IMR-90 (cell line): ENCODE measurements at regions not wholly inside any gene's neighbourhood (a gene's known extent, or its start where the extent isn't known, plus 50 kb on each side); places are given as distances from the start of the nearest gene placed in this dataset.

Experiments
- ATAC-seq: fragments of 200-7000 bp; cut with Tn5 transposase; 2 replicates; pipeline ENCODE4 v1.9.1; 2020; ENCODE audit warnings: low read depth, mild to moderate bottlenecking, moderate library complexity
- BruUV-seq: library from RNA; stranded (reverse); fragments of 400-500 nt; replicated peaks from 2 replicates; lab custom pipeline; 2021; lab: Mats Ljungman, UMichigan
- CTCF ChIA-PET: fragments of 300-600 bp; formaldehyde crosslinking; extraction: SDS; loops from one replicate; lab custom pipeline; 2021; ENCODE audit warnings: antibody characterized with exemption; lab: Yijun Ruan, JAX
- POLR2A ChIA-PET: fragments of 300-600 bp; sonication (Branson Sonifier 250); formaldehyde crosslinking; loops from one replicate; lab custom pipeline; 2022; ENCODE audit warnings: antibody characterized with exemption; ENCODE audit not compliant: unreplicated experiment; lab: Charles Lee
- DNase-seq: peaks from one replicate; pipeline ENCODE4 v3.0.0; 2013
- H2AFZ ChIP-seq: replicated peaks from 2 replicates; pipeline ENCODE3; 2013; ENCODE audit warnings: low read length, mild to moderate bottlenecking; ENCODE audit not compliant: poor library complexity
- H2AK5ac ChIP-seq: 2 replicates; pipeline ENCODE4 v1.6.1; 2013; ENCODE audit warnings: low read depth, low read length, inconsistent platforms
- H2AK9ac ChIP-seq: replicated peaks from 2 replicates; pipeline ENCODE3; 2013; ENCODE audit warnings: mild to moderate bottlenecking, low read depth, low read length, moderate library complexity; ENCODE audit not compliant: poor library complexity
- H2BK120ac ChIP-seq: 2 replicates; pipeline ENCODE4 v1.6.1; 2013; ENCODE audit warnings: low read depth, low read length, inconsistent platforms
- H2BK15ac ChIP-seq: 3 replicates; pipeline ENCODE4 v1.6.1; 2013; ENCODE audit warnings: low read depth, low read length, inconsistent platforms
- H2BK20ac ChIP-seq: 2 replicates; pipeline ENCODE4 v1.6.1; 2013; ENCODE audit warnings: low read depth, mild to moderate bottlenecking, inconsistent platforms, low read length, moderate library complexity
- H2BK5ac ChIP-seq: 2 replicates; pipeline ENCODE4 v1.6.1; 2013; ENCODE audit warnings: mild to moderate bottlenecking, low read depth, low read length, inconsistent platforms; ENCODE audit not compliant: poor library complexity, severe bottlenecking
- H3K14ac ChIP-seq: replicated peaks from 2 replicates; pipeline ENCODE4 v1.6.1; 2013; ENCODE audit warnings: low read depth, low read length, inconsistent platforms
- H3K18ac ChIP-seq: 2 replicates; pipeline ENCODE4 v1.6.1; 2013; ENCODE audit warnings: low read depth, low read length, control low read depth
- H3K23ac ChIP-seq: 2 replicates; pipeline ENCODE4 v1.6.1; 2013; ENCODE audit warnings: low read depth, low read length, inconsistent platforms
- H3K27ac ChIP-seq: 2 replicates; pipeline ENCODE4 v1.5.1; 2013; ENCODE audit warnings: mild to moderate bottlenecking, control low read depth, low read length; ENCODE audit not compliant: insufficient read depth
- H3K27me3 ChIP-seq: 2 replicates; pipeline ENCODE4 v1.6.1; 2013; ENCODE audit warnings: low read length; ENCODE audit not compliant: control insufficient read depth, insufficient read depth
- H3K36me3 ChIP-seq: 2 replicates; pipeline ENCODE4 v1.6.1; 2013; ENCODE audit warnings: low read length, mixed read lengths; ENCODE audit not compliant: control insufficient read depth, insufficient read depth
- H3K4ac ChIP-seq: 2 replicates; pipeline ENCODE4 v1.6.1; 2013; ENCODE audit warnings: low read depth, low read length, inconsistent platforms
- H3K4me1 ChIP-seq: 2 replicates; pipeline ENCODE4 v1.6.1; 2013; ENCODE audit warnings: low read length, mixed read lengths; ENCODE audit not compliant: control insufficient read depth, insufficient read depth
- H3K4me2 ChIP-seq: 2 replicates; pipeline ENCODE4 v1.6.1; 2013; ENCODE audit warnings: low read depth, mild to moderate bottlenecking, control low read depth, low read length, moderate library complexity
- H3K4me3 ChIP-seq: 2 replicates; pipeline ENCODE4 v1.5.1; 2013; ENCODE audit warnings: low read depth, mild to moderate bottlenecking, control low read depth, low read length, moderate library complexity; ENCODE audit not compliant: insufficient read depth
- H3K56ac ChIP-seq: 2 replicates; pipeline ENCODE4 v1.6.1; 2013; ENCODE audit warnings: low read length, inconsistent platforms; ENCODE audit not compliant: insufficient read depth; ENCODE audit errors: extremely low read depth
- H3K79me1 ChIP-seq, 2 experiments: 2 replicates each; pipeline ENCODE4 v1.6.1; 2013; ENCODE audit warnings: low read length in 2 of 2, inconsistent platforms in 1 of 2, low read depth in 1 of 2
- H3K9ac ChIP-seq: 2 replicates; pipeline ENCODE4 v1.6.1; 2013; ENCODE audit warnings: low read depth, low read length, control low read depth
- H3K9me1 ChIP-seq: 2 replicates; pipeline ENCODE4 v1.6.1; 2013; ENCODE audit warnings: low read length, inconsistent platforms; ENCODE audit not compliant: insufficient read depth
- H3K9me3 ChIP-seq: 2 replicates; pipeline ENCODE4 v1.6.1; 2013; ENCODE audit warnings: low read length; ENCODE audit not compliant: control insufficient read depth, insufficient read depth
- H4K20me1 ChIP-seq: 2 replicates; pipeline ENCODE4 v1.6.1; 2013; ENCODE audit warnings: low read length, inconsistent platforms; ENCODE audit not compliant: insufficient read depth
- H4K5ac ChIP-seq: 2 replicates; pipeline ENCODE4 v1.6.1; 2013; ENCODE audit warnings: mild to moderate bottlenecking, low read depth, low read length, control low read depth
- H4K8ac ChIP-seq, 2 experiments: 2 replicates each; pipeline ENCODE4 v1.6.1; 2013; ENCODE audit warnings: low read depth in 2 of 2, low read length in 2 of 2, control low read depth in 1 of 2, inconsistent platforms in 1 of 2
- H4K91ac ChIP-seq: 2 replicates; pipeline ENCODE4 v1.6.1; 2013; ENCODE audit warnings: low read depth, low read length, inconsistent platforms; ENCODE audit not compliant: insufficient read depth
- BHLHE40 ChIP-seq: fragments of 150-350 bp; IDR thresholded peaks from 2 replicates; pipeline ENCODE4 v1.6.1; 2016; ENCODE audit warnings: mild to moderate bottlenecking, low read depth, low read length
- CEBPB ChIP-seq: IDR thresholded peaks from 2 replicates; pipeline ENCODE4 v1.6.1; 2012; ENCODE audit warnings: low read depth, low read length, improper control_type of control experiment
- CHD1 ChIP-seq: IDR thresholded peaks from 2 replicates; pipeline ENCODE4 v1.6.1; 2012; ENCODE audit warnings: low read depth, low read length, improper control_type of control experiment
- CTCF ChIP-seq: conservative IDR thresholded peaks from 2 replicates; pipeline ENCODE4 v1.5.1; 2012; ENCODE audit warnings: mild to moderate bottlenecking, low read depth, low read length, improper control_type of control experiment
- ELK1 ChIP-seq: fragments of 150-350 bp; IDR thresholded peaks from 2 replicates; pipeline ENCODE4 v1.6.1; 2016; ENCODE audit warnings: low read depth, mild to moderate bottlenecking, low read length, moderate library complexity, borderline replicate concordance
- FOS ChIP-seq: fragments of 150-350 bp; IDR thresholded peaks from 2 replicates; pipeline ENCODE4 v1.6.1; 2016; ENCODE audit warnings: low read depth, low read length
- MAFK ChIP-seq: IDR thresholded peaks from 2 replicates; pipeline ENCODE4 v1.6.1; 2012; ENCODE audit warnings: low read depth, low read length, improper control_type of control experiment
- MAZ ChIP-seq: IDR thresholded peaks from 2 replicates; pipeline ENCODE4 v1.6.1; 2012; ENCODE audit warnings: low read depth, mild to moderate bottlenecking, low read length, improper control_type of control experiment, moderate library complexity, borderline replicate concordance
- MXI1 ChIP-seq: IDR thresholded peaks from 2 replicates; pipeline ENCODE4 v1.6.1; 2012; ENCODE audit warnings: low read depth, mild to moderate bottlenecking, low read length, moderate library complexity, borderline replicate concordance
- NFE2L2 ChIP-seq: fragments of 150-350 bp; IDR thresholded peaks from 2 replicates; pipeline ENCODE4 v1.6.1; 2016; ENCODE audit warnings: low read depth, mild to moderate bottlenecking, low read length
- POLR2A ChIP-seq: IDR thresholded peaks from 2 replicates; pipeline ENCODE4 v1.6.1; 2012; ENCODE audit warnings: mild to moderate bottlenecking, low read depth, low read length
- RAD21 ChIP-seq: IDR thresholded peaks from 2 replicates; pipeline ENCODE4 v1.6.1; 2012; ENCODE audit warnings: low read length, improper control_type of control experiment
- RCOR1 ChIP-seq: IDR thresholded peaks from 2 replicates; pipeline ENCODE4 v1.6.1; 2012; ENCODE audit warnings: mild to moderate bottlenecking, low read length, improper control_type of control experiment; ENCODE audit not compliant: insufficient replicate concordance
- RFX5 ChIP-seq: IDR thresholded peaks from 2 replicates; pipeline ENCODE4 v1.8.0; 2012; ENCODE audit warnings: low read depth, mild to moderate bottlenecking, low read length, moderate library complexity
- SMC3 ChIP-seq: fragments of 150-350 bp; IDR thresholded peaks from 2 replicates; pipeline ENCODE4 v1.6.1; 2016; ENCODE audit warnings: low read depth, mild to moderate bottlenecking, antibody characterized with exemption, low read length, moderate library complexity
- USF2 ChIP-seq: fragments of 150-350 bp; IDR thresholded peaks from 2 replicates; pipeline ENCODE4 v1.6.1; 2017; ENCODE audit warnings: mild to moderate bottlenecking, antibody characterized with exemption, low read length, low read depth
- WGBS, 2 experiments: methylation state at CpG; one replicate each; pipeline versions ENCODE4 v1.1.5 to v1.1.7; 2013; ENCODE audit warnings: missing lambda C conversion rate in 2 of 2; ENCODE audit not compliant: insufficient read length in 1 of 2; ENCODE audit errors: extremely low coverage in 2 of 2; 5-methylcytosine and 5-hydroxymethylcytosine counted together
- dilution Hi-C: fragments of 300-500 bp; cut with HindIII; formaldehyde crosslinking; loops from one replicate; pipeline ENCODE4 v1.14.3; 2018; ENCODE audit warnings: low sequenced_read_pairs; ENCODE audit not compliant: unreplicated experiment
- in situ Hi-C: fragments of 300-500 bp; cut with MboI; formaldehyde crosslinking; loops from 3 replicates; pipeline ENCODE4 v1.14.3; 2019; ENCODE audit warnings: low sequenced_read_pairs, inconsistent platforms, mixed read lengths
- intact Hi-C: fragments of 100-400 bp; cut with micrococcal nuclease; formaldehyde crosslinking; loops from 2 replicates; pipeline ENCODE4 v1.10.0; 2022

GRCh38 chr14:106813477-106813823 is 1287.1 kb downstream of the TMEM121 start:
- POLR2A ChIA-PET = no interaction called here
- H3K27me3 ChIP-seq = no peaks in the 10 kb centered on the region
- no peak overlapping the region for H4K8ac ChIP-seq
- no peak overlapping the region for H4K5ac ChIP-seq
- no peaks in the 10 kb centered on the region for H3K79me1 ChIP-seq
- TF ChIP-seq FOS = no peak
- no peak for TF ChIP-seq CHD1
- TF ChIP-seq NFE2L2 = no peak
- no peak for TF ChIP-seq USF2
- TF ChIP-seq MAFK = no peak
- TF ChIP-seq MAZ = no peak
- no peak for TF ChIP-seq MXI1
- TF ChIP-seq RFX5 = no peak
- TF ChIP-seq ELK1 = no peak
- TF ChIP-seq CTCF = no peak
- no peak for TF ChIP-seq BHLHE40
- no peak for TF ChIP-seq POLR2A
- no peak for TF ChIP-seq RAD21
- no peak for TF ChIP-seq RCOR1
- no peak for TF ChIP-seq SMC3
- TF ChIP-seq CEBPB = no peak
- no peak overlapping the region for H2BK5ac ChIP-seq
- WGBS, 2 experiments = 30% methylated on average over 2 of the region's 9 CpGs; no CpG with 5 or more reads in 1 of the 2 experiments
- H2AFZ ChIP-seq = no peak overlapping the region
- no TSS peak for BruUV-seq
- dilution Hi-C loops = no loop called here
- H3K4me3 ChIP-seq = no peak overlapping the region
- H4K91ac ChIP-seq = no peak overlapping the region
- no peak overlapping the region for H3K18ac ChIP-seq
- intact Hi-C loops = no loop called here
- no peak for DNase-seq
- CTCF ChIA-PET = no interaction called here
- no peaks in the 10 kb centered on the region for H3K4me1 ChIP-seq
- no peak overlapping the region for H3K4me2 ChIP-seq
- ATAC-seq = no peak
- H4K20me1 ChIP-seq = no peaks in the 10 kb centered on the region
- H2BK120ac ChIP-seq = no peak overlapping the region
- no peak overlapping the region for H2BK20ac ChIP-seq
- no peak overlapping the region for H3K23ac ChIP-seq
- H2AK9ac ChIP-seq = no peak overlapping the region
- no peak overlapping the region for H3K4ac ChIP-seq
- H3K36me3 ChIP-seq = no peaks in the 10 kb centered on the region
- no peak overlapping the region for H3K9ac ChIP-seq
- H2BK15ac ChIP-seq = no peak overlapping the region
- in situ Hi-C loops = no loop called here
- H3K27ac ChIP-seq = no peak overlapping the region
- H3K14ac ChIP-seq = no peak overlapping the region
- peaks cover 17% of the 10 kb centered on the region for H3K9me3 ChIP-seq
- no peak overlapping the region for H3K56ac ChIP-seq
- H2AK5ac ChIP-seq = no peak overlapping the region
- no peaks in the 10 kb centered on the region for H3K9me1 ChIP-seq
